A549 (cell line): ENCODE measurements at regions not wholly inside any gene's neighbourhood (a gene's known extent, or its start where the extent isn't known, plus 50 kb on each side); places are given as distances from the start of the nearest gene placed in this dataset.

Experiments
- ATAC-seq, 2 experiments: fragments of 200-7000 bp in 1 of 2; fragments of >200 bp in 1 of 2; cut with Nextera tagmentation in 1 of 2; cut with Tn5 transposase in 1 of 2; 3 replicates each; pipeline versions ENCODE4 v1.8.0 to v1.9.1; 2018 to 2020; ENCODE audit warnings: mild to moderate bottlenecking in 1 of 2, moderate library complexity in 1 of 2
- CTCF ChIA-PET: fragments of 300-600 bp; sonication (Branson Sonifier 250); formaldehyde crosslinking; extraction: SDS; loops from one replicate; lab custom pipeline; 2021; ENCODE audit warnings: antibody characterized with exemption, inconsistent platforms; lab: Yijun Ruan, JAX
- POLR2A ChIA-PET: fragments of 350-600 bp; formaldehyde crosslinking; extraction: SDS; loops from one replicate; lab custom pipeline; 2021; ENCODE audit warnings: antibody characterized with exemption, inconsistent platforms; lab: Yijun Ruan, JAX
- DNase-seq, 2 experiments: peaks; one replicate each; pipeline versions ENCODE4 v3.0.0 to v3.0.0-alpha.2; 2011 to 2016; ENCODE audit warnings: low read depth in 1 of 2, low spot score in 1 of 2
- FAIRE-seq: peaks from 2 replicates; lab custom pipeline; 2011; peaks lifted over from hg19 to GRCh38; lab: Jason Lieb, UNC
- H3K27ac ChIP-seq, 2 experiments: fragments of >200 bp; sonication (Bioruptor Twin); formaldehyde crosslinking; 3 replicates each; pipeline ENCODE4 v1.5.1; 2016 to 2017
- H3K4me1 ChIP-seq: fragments of >200 bp; sonication (Bioruptor Twin); formaldehyde crosslinking; 3 replicates; pipeline ENCODE4 v1.6.1; 2016
- H3K4me2 ChIP-seq: fragments of >200 bp; sonication (Bioruptor Twin); formaldehyde crosslinking; 3 replicates; pipeline ENCODE4 v1.6.1; 2016
- H3K4me3 ChIP-seq: fragments of >200 bp; sonication (Bioruptor Twin); formaldehyde crosslinking; 3 replicates; pipeline ENCODE4 v1.5.1; 2016
- H3K9me3 ChIP-seq: fragments of >200 bp; sonication (Bioruptor Twin); formaldehyde crosslinking; 3 replicates; pipeline ENCODE4 v1.6.1; 2016
- BCL3 ChIP-seq: fragments of >200 bp; sonication (Bioruptor Twin); formaldehyde crosslinking; IDR thresholded peaks from 3 replicates; pipeline ENCODE4 v1.6.1; 2016
- CBX2 ChIP-seq: fragments of 200-600 bp; sonication (generic); IDR thresholded peaks from 2 replicates; pipeline ENCODE4 v1.6.1; 2016; ENCODE audit warnings: low read depth, mild to moderate bottlenecking, borderline replicate concordance
- CBX8 ChIP-seq: fragments of 200-600 bp; sonication (generic); IDR thresholded peaks from 2 replicates; pipeline ENCODE4 v1.6.1; 2016
- CTCF ChIP-seq: fragments of >200 bp; sonication (Bioruptor Twin); formaldehyde crosslinking; IDR thresholded peaks from 3 replicates; pipeline ENCODE4 v1.5.1; 2016
- FOSB ChIP-seq: fragments of 250-450 bp; sonication (Bioruptor Pico); IDR thresholded peaks from 2 replicates; pipeline ENCODE4 v1.5.0; 2020; ENCODE audit warnings: mild to moderate bottlenecking, moderate library complexity
- FOSL2 ChIP-seq, 2 experiments: fragments of 450-650 bp in 1 of 2; fragments of >200 bp in 1 of 2; sonication (Bioruptor Twin) in 1 of 2; formaldehyde crosslinking; IDR thresholded peaks; 2 replicates each; pipeline versions ENCODE4 v1.5.0 to v1.6.1; 2016 to 2020; ENCODE audit warnings: mild to moderate bottlenecking in 1 of 2, moderate library complexity in 1 of 2
- HES2 ChIP-seq: fragments of >200 bp; sonication (Bioruptor Twin); formaldehyde crosslinking; IDR thresholded peaks from 2 replicates; pipeline ENCODE4 v1.6.1; 2016
- HOXB5 ChIP-seq: fragments of 250-450 bp; sonication (Bioruptor Pico); IDR thresholded peaks from 2 replicates; pipeline ENCODE4 v1.5.0; 2020; ENCODE audit warnings: mild to moderate bottlenecking, moderate library complexity
- KDM5A ChIP-seq: fragments of 200-600 bp; sonication (generic); IDR thresholded peaks from 2 replicates; pipeline ENCODE4 v1.6.1; 2016; ENCODE audit warnings: antibody characterized with exemption, mild to moderate bottlenecking
- MAX ChIP-seq: IDR thresholded peaks from 2 replicates; pipeline ENCODE4 v1.6.1; 2012
- NFE2L2 ChIP-seq: fragments of 150-350 bp; conservative IDR thresholded peaks from 2 replicates; pipeline ENCODE4 v1.6.1; 2014; ENCODE audit warnings: low read length
- NPAS2 ChIP-seq: fragments of 250-450 bp; sonication (Bioruptor Pico); IDR thresholded peaks from 2 replicates; pipeline ENCODE4 v1.8.0; 2022; ENCODE audit warnings: mild to moderate bottlenecking, moderate library complexity, borderline replicate concordance
- NR3C1 ChIP-seq: fragments of >200 bp; sonication (Bioruptor Twin); formaldehyde crosslinking; IDR thresholded peaks from 3 replicates; pipeline ENCODE4 v1.6.1; 2017
- RAD21 ChIP-seq, 2 experiments: fragments of >200 bp in 1 of 2; sonication (Bioruptor Twin) in 1 of 2; formaldehyde crosslinking in 1 of 2; IDR thresholded peaks in 1 of 2; conservative IDR thresholded peaks in 1 of 2; 2 replicates in 1 of 2; 3 replicates in 1 of 2; pipeline ENCODE4 v1.6.1; 2012 to 2018; ENCODE audit warnings: inconsistent platforms in 1 of 2
- RCOR1 ChIP-seq: fragments of 150-350 bp; IDR thresholded peaks from 2 replicates; pipeline ENCODE4 v1.6.1; 2014; ENCODE audit warnings: antibody characterized with exemption, low read length, low read depth
- REST ChIP-seq: fragments of 200-600 bp; sonication (generic); IDR thresholded peaks from 2 replicates; pipeline ENCODE4 v1.6.1; 2016; ENCODE audit warnings: antibody characterized with exemption, mild to moderate bottlenecking, moderate library complexity
- RFX5 ChIP-seq: fragments of 450-650 bp; IDR thresholded peaks from 2 replicates; pipeline ENCODE4 v1.7.1; 2014; ENCODE audit warnings: antibody characterized with exemption, mild to moderate bottlenecking, moderate library complexity
- WGBS: methylation state at CpG from one replicate; pipeline ENCODE4 v1.1.6; 2017; ENCODE audit errors: missing lambda C conversion rate; 5-methylcytosine and 5-hydroxymethylcytosine counted together

- TF ChIP-seq REST (no peak), CBX2 (no peak), RFX5 (no peak), NFE2L2 (no peak), FOSL2 (IDR thresholded peaks at IDR 0.05) (no peak), FOSL2 (CRISPR knock-in tag; IDR thresholded peaks at IDR 0.05) (no peak)
Observed at GRCh38 chr2:236935083-236935482, 150.6 kb upstream of the COPS8 start (continued).

- FAIRE-seq (no peak), ATAC-seq (peak; percentile 21 to 31; a peak in 1 of 6 replicates), DNase-seq (no peak)
- no peaks in the 10 kb centered on the region for H3K4me1 ChIP-seq
- no peak overlapping the region for H3K27ac ChIP-seq
- ChIA-PET POLR2A (no interaction called here), CTCF (no interaction called here)
- WGBS: 39% methylated on average over 10 of the region's 10 CpGs
- TF ChIP-seq RCOR1: no peak
- TF ChIP-seq HES2: no peak
- TF ChIP-seq FOSB: no peak
- TF ChIP-seq HOXB5 (CRISPR knock-in tag): no peak
- TF ChIP-seq RAD21 (conservative IDR thresholded peaks at IDR 0.05 in 1 of 2, IDR thresholded peaks at IDR 0.05 in 1 of 2): no peak
- no peak for TF ChIP-seq NPAS2 (CRISPR knock-in tag)
- no peak for TF ChIP-seq KDM5A
- TF ChIP-seq FOSL2 (IDR thresholded peaks at IDR 0.05): no peak
- no peak for TF ChIP-seq FOSL2 (CRISPR knock-in tag; IDR thresholded peaks at IDR 0.05)
- TF ChIP-seq BCL3: no peak
- no peak for TF ChIP-seq CTCF
- no peak for TF ChIP-seq CBX8
- no peak for TF ChIP-seq NR3C1
- TF ChIP-seq MAX: no peak
- H3K9me3 ChIP-seq: no peaks in the 10 kb centered on the region
- H3K4me3 ChIP-seq: no peak overlapping the region
- no peak overlapping the region for H3K4me2 ChIP-seq
Observed at GRCh38 chr2:236935631-236936445, 149.9 kb upstream of the COPS8 start.
